Activated T-helper 2 cell treated with anti-CD3 and anti-CD28 coated beads, Interferon-gamma antibody, Interleukin-2, Interleukin-4, amounts not matched to agents 10 μg/mL and 5 μg/mL and 100 μg/mL, durations not matched to agents 14 hours and 24 hours and 36 hours (primary cell): ENCODE measurements at regions not wholly inside any gene's neighbourhood (a gene's known extent, or its start where the extent isn't known, plus 50 kb on each side); places are given as distances from the start of the nearest gene placed in this dataset.

Experiments
- DNase-seq: peaks from one replicate; pipeline ENCODE4 v3.0.0; 2021; ENCODE audit warnings: low spot score
- H3K27ac Mint-ChIP-seq: one replicate; pipeline ENCODE4 v1.8.0; 2021; ENCODE audit warnings: mixed read lengths
- H3K27me3 Mint-ChIP-seq: one replicate; pipeline ENCODE4 v1.8.0; 2021; ENCODE audit warnings: low read depth, mixed read lengths
- H3K36me3 Mint-ChIP-seq: one replicate; pipeline ENCODE4 v1.8.0; 2021; ENCODE audit warnings: low read depth, mixed read lengths
- H3K4me1 Mint-ChIP-seq: one replicate; pipeline ENCODE4 v1.8.0; 2021; ENCODE audit warnings: low read depth, mixed read lengths
- H3K4me3 Mint-ChIP-seq: one replicate; pipeline ENCODE4 v1.8.0; 2021; ENCODE audit warnings: low read depth, mild to moderate bottlenecking, moderate library complexity, mixed read lengths
- H3K9me3 Mint-ChIP-seq: one replicate; pipeline ENCODE4 v1.8.0; 2021; ENCODE audit warnings: mixed read lengths
- intact Hi-C: fragments of 100-400 bp; cut with micrococcal nuclease; formaldehyde crosslinking; loops from one replicate; pipeline ENCODE4 v1.15.1; 2023

DNA sequence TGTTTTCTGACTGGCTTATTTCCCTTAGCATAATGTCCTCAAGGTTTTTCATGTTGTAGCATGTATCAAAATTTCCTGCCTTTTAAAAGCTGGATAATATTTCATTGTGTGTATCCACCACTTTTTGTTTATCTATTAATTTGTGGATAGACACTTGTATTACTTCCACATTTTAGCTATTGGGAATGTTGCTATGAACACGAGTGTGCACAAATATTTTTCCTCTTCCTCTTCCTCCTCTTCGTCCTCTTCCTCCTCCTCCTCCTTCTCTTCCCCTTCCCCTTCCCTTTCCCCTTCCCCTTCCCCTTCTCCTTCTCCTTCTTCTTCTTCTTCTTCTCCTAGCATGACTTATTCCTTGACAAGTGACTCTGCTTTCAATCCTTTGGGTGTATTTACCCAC is 51.2 kb upstream of the KL start:
- Mint-ChIP-seq H3K27me3 (peaks cover 7% of the 10 kb centered on the region), H3K4me1 (peaks cover 6% of the 10 kb centered on the region), H3K36me3 (no peaks in the 10 kb centered on the region), H3K4me3 (no peak overlapping the region), H3K27ac (no peak overlapping the region), H3K9me3 (no peaks in the 10 kb centered on the region)
- intact Hi-C loops: no loop called here
- no peak for DNase-seq
